Tibial artery (tissue), 4 donors: ENCODE measurements at regions not wholly inside any gene's neighbourhood (a gene's known extent, or its start where the extent isn't known, plus 50 kb on each side); places are given as distances from the start of the nearest gene placed in this dataset.
"Not testable (repeated sequence)": the region's sequence is repeated elsewhere in the genome, so short reads cannot be mapped to it uniquely, and the experiment has no call there.

Source experiments
- DNase-seq, 2 donors: peaks; one replicate each; pipeline ENCODE4 v3.0.0-alpha.2; 2019
- H3K27ac ChIP-seq, 2 donors: fragments of 200-600 bp; sonication (generic) in 1 of 2; 1 replicate in 1 of 2; 2 replicates in 1 of 2; pipeline ENCODE4 v1.5.1; 2018 to 2019; ENCODE audit warnings: mild to moderate bottlenecking in 1 of 2
- H3K27me3 ChIP-seq, 2 donors: fragments of 200-600 bp; sonication (generic) in 1 of 2; one replicate each; pipeline versions ENCODE4 v1.5.1 to v1.6.0; 2016 to 2019
- H3K36me3 ChIP-seq, 3 donors: fragments of 200-600 bp; sonication (generic) in 2 of 3; one replicate each; pipeline ENCODE4 v1.5.1; 2016 to 2019; ENCODE audit warnings: mild to moderate bottlenecking in 2 of 3
- H3K4me1 ChIP-seq, 4 donors: fragments of 200-600 bp; sonication (generic) in 2 of 4; 1 replicate in 3 of 4; 2 replicates in 1 of 4; pipeline ENCODE4 v1.5.1; 2016 to 2019
- H3K4me3 ChIP-seq, 2 donors: fragments of 200-600 bp; sonication (generic) in 1 of 2; 1 replicate in 1 of 2; 2 replicates in 1 of 2; pipeline ENCODE4 v1.5.1; 2018 to 2019; ENCODE audit warnings: mild to moderate bottlenecking in 2 of 2
- H3K9me3 ChIP-seq, 3 donors: fragments of 200-600 bp; sonication (generic) in 1 of 3; one replicate each; pipeline ENCODE4 v1.5.1; 2016 to 2019
- intact Hi-C: fragments of 100-400 bp; cut with DNase I; formaldehyde crosslinking; loops from one replicate; pipeline ENCODE4 v1.15.0; 2023; ENCODE audit warnings: low total_unique reads
- TF ChIP-seq, protein P1 (sequence below), 2 experiments: fragments of 200-600 bp in 1 of 2; fragments of 450-650 bp in 1 of 2; IDR thresholded peaks; one replicate each; pipeline ENCODE4 v1.5.1; 2017 to 2019; ENCODE audit warnings: antibody characterized with exemption in 2 of 2, mild to moderate bottlenecking in 1 of 2, moderate library complexity in 1 of 2

DNA sequence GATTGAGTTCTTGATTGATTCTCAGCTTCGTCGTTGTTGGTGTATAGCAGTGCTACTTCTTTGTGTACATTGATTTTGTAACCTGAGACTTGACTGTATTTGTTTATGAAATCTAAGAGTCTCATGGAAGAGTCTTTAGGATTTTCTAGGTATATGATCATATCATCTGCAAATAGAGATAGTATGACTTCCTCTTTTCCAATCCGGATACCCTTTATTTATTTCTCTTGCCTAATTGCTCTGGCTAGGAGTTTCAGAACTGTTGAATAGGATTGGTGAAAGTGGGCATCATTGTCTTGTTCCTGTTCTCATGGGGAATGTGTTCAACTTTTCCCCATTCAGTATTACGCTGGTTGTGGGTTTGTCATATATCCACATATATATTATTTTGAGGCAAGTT is 72.3 kb upstream of the ADORA2B start:
- H3K36me3 ChIP-seq, H3K27me3 ChIP-seq, H3K9me3 ChIP-seq, intact Hi-C loops, H3K4me3 ChIP-seq, H3K27ac ChIP-seq, DNase-seq, H3K4me1 ChIP-seq: not testable (repeated sequence)

DNA sequence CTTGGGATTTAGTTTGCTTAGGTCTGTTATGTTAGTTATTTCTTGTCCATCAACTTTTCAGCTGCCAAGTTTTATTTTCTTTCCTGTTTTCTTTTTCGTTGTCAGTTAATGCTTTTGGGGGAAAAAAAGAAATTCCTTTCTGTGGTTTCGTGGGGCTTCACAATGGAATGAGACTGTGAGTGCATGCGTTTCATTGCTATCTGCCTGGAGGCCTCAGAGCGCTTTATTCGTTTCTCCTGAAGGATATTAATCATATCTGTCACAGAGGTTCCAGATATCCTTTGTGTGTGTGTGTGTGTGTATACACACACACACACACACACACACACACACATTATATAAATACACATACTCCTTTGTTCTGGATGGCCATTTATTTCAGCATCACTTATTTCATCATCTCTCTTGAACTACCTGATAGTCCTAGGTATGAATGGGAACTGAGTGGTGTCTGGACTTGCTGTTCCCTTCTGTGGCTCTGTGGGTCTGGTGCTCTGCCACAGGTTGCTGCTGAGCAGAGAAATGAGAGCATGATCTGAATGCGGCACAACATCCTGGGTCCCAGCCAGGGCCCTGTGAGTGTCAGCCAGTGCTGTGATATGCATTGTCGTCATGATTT is 66.9 kb upstream of the ADORA2B start:
- H3K9me3 ChIP-seq, H3K27ac ChIP-seq, DNase-seq, intact Hi-C loops, H3K4me1 ChIP-seq, H3K27me3 ChIP-seq, H3K36me3 ChIP-seq, H3K4me3 ChIP-seq: not testable (repeated sequence)

DNA sequence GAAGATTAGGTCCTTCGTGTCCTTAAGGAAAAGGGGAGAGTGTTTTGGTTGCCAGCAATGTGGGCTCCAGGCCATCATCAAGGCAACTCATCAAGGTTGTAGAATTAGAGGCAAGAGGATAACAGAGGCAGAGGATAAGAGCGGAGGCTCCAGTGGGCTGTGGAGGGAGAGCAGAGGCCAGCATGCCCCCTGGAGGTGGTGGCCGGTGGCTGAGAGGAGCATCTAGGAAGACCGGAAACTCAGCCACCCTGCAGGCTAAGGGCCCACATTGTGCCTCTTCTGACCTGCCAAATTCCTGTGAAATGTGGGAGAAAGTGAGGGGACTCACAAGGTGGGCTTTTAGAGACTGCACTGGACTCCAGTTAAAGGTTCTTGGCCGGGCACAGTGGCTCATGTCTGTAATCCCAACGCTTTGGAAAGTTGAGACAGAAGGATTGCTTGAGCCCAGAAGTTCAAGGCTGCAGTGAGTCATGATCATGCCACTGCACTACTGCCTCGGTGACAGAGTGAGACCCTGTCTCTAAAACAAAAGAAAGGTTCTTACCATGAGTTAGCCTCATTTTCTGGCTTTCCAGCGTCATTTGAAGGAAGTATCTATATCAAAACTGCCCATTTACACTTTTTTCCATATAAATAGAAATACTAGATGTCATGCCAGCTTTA is 62.7 kb upstream of the ADORA2B start:
- Histone ChIP-seq H3K36me3 (no peaks in the 10 kb centered on the region), H3K9me3 (no peaks in the 10 kb centered on the region), H3K27ac (no peak overlapping the region), H3K27me3 (no peaks in the 10 kb centered on the region), H3K4me1 (no peaks in the 10 kb centered on the region), H3K4me3 (no peak overlapping the region)
- intact Hi-C loops: no loop called here
- TF ChIP-seq, protein P1, sequence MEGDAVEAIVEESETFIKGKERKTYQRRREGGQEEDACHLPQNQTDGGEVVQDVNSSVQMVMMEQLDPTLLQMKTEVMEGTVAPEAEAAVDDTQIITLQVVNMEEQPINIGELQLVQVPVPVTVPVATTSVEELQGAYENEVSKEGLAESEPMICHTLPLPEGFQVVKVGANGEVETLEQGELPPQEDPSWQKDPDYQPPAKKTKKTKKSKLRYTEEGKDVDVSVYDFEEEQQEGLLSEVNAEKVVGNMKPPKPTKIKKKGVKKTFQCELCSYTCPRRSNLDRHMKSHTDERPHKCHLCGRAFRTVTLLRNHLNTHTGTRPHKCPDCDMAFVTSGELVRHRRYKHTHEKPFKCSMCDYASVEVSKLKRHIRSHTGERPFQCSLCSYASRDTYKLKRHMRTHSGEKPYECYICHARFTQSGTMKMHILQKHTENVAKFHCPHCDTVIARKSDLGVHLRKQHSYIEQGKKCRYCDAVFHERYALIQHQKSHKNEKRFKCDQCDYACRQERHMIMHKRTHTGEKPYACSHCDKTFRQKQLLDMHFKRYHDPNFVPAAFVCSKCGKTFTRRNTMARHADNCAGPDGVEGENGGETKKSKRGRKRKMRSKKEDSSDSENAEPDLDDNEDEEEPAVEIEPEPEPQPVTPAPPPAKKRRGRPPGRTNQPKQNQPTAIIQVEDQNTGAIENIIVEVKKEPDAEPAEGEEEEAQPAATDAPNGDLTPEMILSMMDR (IDR thresholded peaks at IDR 0.05): no peak
- no peak for DNase-seq

DNA sequence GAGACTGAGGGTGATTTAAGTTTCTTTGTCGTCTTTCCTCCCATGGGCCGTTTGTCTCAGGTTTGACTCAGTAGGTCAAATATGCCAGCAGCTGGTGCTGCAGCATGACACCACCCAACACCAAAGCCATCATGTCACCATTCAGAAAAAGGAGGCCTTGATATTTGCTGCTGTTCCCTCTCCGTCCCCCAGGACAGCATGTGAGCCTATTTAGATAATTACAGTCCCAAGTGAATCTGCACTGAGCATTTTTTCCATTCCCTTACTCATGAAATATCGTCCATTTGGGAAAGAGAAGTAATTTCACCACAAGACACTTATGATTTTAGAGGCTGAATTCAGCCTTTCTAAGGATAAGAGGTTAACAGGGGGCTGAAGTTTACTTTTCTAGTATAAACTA is 62.2 kb upstream of the ADORA2B start:
- intact Hi-C loops: no loop called here
- Histone ChIP-seq H3K27ac (no peak overlapping the region), H3K4me1 (no peaks in the 10 kb centered on the region), H3K9me3 (no peaks in the 10 kb centered on the region), H3K4me3 (no peak overlapping the region), H3K27me3 (no peaks in the 10 kb centered on the region), H3K36me3 (no peaks in the 10 kb centered on the region)
- DNase-seq: no peak
- TF ChIP-seq, protein P1 (IDR thresholded peaks at IDR 0.05): no peak

DNA sequence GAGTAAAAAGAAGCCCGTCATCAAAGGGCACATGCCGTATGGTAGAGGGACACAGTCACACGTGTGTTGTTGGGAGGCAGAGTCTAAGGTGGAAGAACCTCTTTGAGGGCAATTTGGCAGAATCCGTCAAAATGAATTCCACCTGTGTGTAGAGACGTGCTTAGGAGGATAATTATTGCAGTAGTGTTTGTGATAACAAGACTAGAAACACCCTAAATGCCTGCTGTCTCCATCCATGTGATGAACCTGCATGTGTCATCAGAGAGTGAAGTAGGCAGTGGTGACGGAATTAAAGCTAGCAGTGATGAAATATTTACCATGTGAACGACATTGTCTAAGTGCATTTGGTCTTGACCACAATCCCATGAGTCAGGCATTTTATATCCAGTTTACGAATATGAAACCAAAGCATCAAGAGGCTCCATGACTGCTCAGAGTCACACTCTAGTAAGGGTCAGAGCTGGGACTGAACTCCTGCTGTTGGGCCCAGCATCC is 61.3 kb upstream of the ADORA2B start:
- H3K36me3 ChIP-seq: no peaks in the 10 kb centered on the region
- H3K4me1 ChIP-seq: no peaks in the 10 kb centered on the region
- no peak for DNase-seq
- no peaks in the 10 kb centered on the region for H3K9me3 ChIP-seq
- no peak overlapping the region for H3K27ac ChIP-seq
- intact Hi-C loops: no loop called here
- TF ChIP-seq, protein P1 (IDR thresholded peaks at IDR 0.05): no peak
- H3K27me3 ChIP-seq: no peaks in the 10 kb centered on the region
- no peak overlapping the region for H3K4me3 ChIP-seq

DNA sequence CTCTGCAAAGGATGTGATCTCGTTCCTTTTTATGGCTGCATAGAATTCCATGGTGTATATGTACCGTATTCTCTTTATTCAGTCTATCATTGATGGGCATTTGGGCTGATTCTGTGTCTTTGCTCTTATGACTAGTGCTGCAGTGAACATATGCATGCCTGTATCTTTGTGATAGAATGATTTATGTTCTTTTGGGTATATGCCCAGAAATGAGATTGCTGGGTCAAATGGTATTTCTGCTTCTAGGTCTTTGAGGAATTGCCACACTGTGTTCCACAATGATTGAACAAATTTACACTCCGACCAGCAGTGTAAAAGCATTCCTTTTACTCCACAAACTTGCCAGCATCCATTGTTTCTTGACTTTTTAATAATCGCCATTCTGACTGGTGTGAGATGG is 60.2 kb upstream of the ADORA2B start:
- H3K27ac ChIP-seq: no peak overlapping the region
- intact Hi-C loops: no loop called here

More for the DNA sequence above, 60.2 kb upstream of the ADORA2B start:
- no peak for DNase-seq
- no peaks in the 10 kb centered on the region for H3K4me1 ChIP-seq
- TF ChIP-seq, protein P1 (IDR thresholded peaks at IDR 0.05): no peak
- H3K36me3 ChIP-seq: no peaks in the 10 kb centered on the region
- no peak overlapping the region for H3K4me3 ChIP-seq
- no peaks in the 10 kb centered on the region for H3K9me3 ChIP-seq
- H3K27me3 ChIP-seq: no peaks in the 10 kb centered on the region
